Large intestine (tissue), 3 donors: ENCODE measurements at regions not wholly inside any gene's neighbourhood (a gene's known extent, or its start where the extent isn't known, plus 50 kb on each side); places are given as distances from the start of the nearest gene placed in this dataset.

ENCODE experiments used
- DNase-seq, 2 donors: peaks; one replicate each; pipeline versions ENCODE4 v3.0.0 to v3.0.0-alpha.2; 2013
- H3K27ac ChIP-seq: one replicate; pipeline ENCODE4 v1.5.1; 2013; ENCODE audit warnings: low read length
- H3K27me3 ChIP-seq: 2 replicates; pipeline ENCODE4 v1.6.1; 2013; ENCODE audit warnings: low read length; ENCODE audit not compliant: control insufficient read depth, insufficient read depth
- H3K36me3 ChIP-seq: 2 replicates; pipeline ENCODE4 v1.6.1; 2013; ENCODE audit warnings: low read length; ENCODE audit not compliant: control insufficient read depth, insufficient read depth
- H3K4me1 ChIP-seq: one replicate; pipeline ENCODE4 v1.6.1; 2013; ENCODE audit warnings: low read length; ENCODE audit not compliant: control insufficient read depth, insufficient read depth
- H3K4me3 ChIP-seq: one replicate; pipeline ENCODE4 v1.5.1; 2013; ENCODE audit warnings: low read length
- H3K9me3 ChIP-seq: one replicate; pipeline ENCODE4 v1.6.1; 2013; ENCODE audit warnings: mild to moderate bottlenecking, low read depth, low read length, moderate library complexity; ENCODE audit not compliant: control insufficient read depth
- WGBS: methylation state at CpG from one replicate; pipeline ENCODE4 v1.1.5; 2013; ENCODE audit warnings: low lambda C conversion rate; ENCODE audit not compliant: insufficient coverage; 5-methylcytosine and 5-hydroxymethylcytosine counted together

- Histone ChIP-seq H3K4me3 (no peak overlapping the region), H3K36me3 (no peaks in the 10 kb centered on the region), H3K4me1 (peaks cover 8% of the 10 kb centered on the region), H3K27ac (no peak overlapping the region), H3K9me3 (no peaks in the 10 kb centered on the region), H3K27me3 (no peaks in the 10 kb centered on the region)
- DNase-seq: no peak
- WGBS: 38% methylated on average over 2 of the region's 3 CpGs
These were observed 134.5 kb upstream of the CTAGE1 start for GRCh38 chr18:22552254-22552653.

DNA sequence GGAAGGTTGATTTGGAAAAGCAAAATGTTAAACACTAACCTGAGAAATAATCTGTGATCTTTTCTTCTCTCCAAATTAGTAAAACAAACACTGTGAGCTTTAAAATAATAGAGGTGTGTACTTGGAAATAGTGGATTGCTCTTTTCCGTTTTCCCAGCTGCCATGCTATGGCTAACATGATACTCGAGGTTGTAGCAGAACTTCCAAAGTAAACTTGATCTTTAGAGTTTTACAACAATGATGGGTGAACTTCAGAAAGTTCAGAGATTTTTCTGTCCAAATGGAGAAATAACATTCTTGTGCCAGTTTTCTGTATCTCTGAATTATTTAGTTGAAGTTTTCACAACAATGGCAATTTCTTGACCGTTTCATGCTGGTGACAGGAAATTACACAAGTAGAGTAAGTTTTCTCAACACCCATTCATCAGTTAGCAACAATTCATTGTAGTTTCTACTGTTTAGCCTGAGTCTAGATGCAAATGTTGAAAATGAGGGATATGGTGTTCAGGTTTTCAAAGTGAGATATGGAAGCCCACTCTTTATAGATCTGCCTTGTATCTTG, 135.3 kb upstream of the CTAGE1 start:
- H3K36me3 ChIP-seq: no peaks in the 10 kb centered on the region
- peaks cover 8% of the 10 kb centered on the region for H3K4me1 ChIP-seq
- H3K9me3 ChIP-seq: no peaks in the 10 kb centered on the region
- H3K27ac ChIP-seq: no peak overlapping the region
- no peaks in the 10 kb centered on the region for H3K27me3 ChIP-seq
- no CpG with 5 or more reads among the region's 3 CpGs for WGBS
- DNase-seq: no peak
- H3K4me3 ChIP-seq: no peak overlapping the region

DNA sequence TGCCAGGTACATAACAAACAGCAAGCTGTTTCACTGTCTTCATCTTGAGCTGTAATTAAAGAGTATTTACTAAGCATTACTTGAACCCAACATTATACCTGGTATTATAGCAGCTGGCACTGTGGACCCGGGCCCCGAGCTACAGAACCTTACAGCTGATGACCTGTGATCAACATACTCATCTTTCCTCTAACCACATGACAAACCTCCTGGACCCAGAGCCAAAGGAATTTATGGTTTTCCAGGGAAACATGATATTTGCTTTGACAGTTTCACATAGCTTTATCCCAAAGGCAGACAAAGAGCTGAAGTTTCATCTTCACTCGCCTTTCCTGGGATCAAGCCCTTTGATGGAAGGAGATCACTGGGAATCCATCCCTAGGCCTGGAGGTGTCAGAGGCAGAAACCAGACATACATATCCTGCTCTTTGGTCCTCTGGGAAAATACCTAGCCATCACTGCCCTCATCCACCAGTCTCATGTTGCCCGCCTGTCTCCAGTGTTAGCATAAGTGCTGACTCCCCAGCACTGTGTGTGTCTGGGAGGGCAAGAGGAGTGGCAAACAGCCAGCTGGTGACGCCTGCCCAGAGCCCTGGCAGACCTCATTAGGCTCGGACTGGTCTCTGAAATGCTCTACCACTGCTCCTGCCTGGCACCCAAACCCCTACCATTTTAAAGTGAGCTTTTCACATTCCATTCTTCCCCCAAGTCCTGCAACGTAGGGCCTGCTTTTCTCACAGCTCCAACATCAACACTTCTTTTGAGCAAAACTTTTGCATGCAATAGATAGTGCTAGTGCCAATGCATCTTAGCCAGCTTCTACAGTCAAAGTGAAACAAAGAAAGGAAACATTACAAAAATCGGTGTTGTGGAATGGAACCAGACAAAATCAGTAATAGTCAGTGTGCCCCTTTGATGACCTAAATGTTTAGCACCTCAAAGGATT, 138.8 kb upstream of the CTAGE1 start:
- H3K9me3 ChIP-seq: no peaks in the 10 kb centered on the region
- H3K4me3 ChIP-seq: no peak overlapping the region
- DNase-seq: peak; percentile 64 to 78
- WGBS: 63% methylated on average over 1 of the region's 8 CpGs
- peak overlapping the region; percentile 87 for H3K27ac ChIP-seq
- H3K4me1 ChIP-seq: peaks cover 18% of the 10 kb centered on the region
- no peaks in the 10 kb centered on the region for H3K27me3 ChIP-seq
- no peaks in the 10 kb centered on the region for H3K36me3 ChIP-seq

DNA sequence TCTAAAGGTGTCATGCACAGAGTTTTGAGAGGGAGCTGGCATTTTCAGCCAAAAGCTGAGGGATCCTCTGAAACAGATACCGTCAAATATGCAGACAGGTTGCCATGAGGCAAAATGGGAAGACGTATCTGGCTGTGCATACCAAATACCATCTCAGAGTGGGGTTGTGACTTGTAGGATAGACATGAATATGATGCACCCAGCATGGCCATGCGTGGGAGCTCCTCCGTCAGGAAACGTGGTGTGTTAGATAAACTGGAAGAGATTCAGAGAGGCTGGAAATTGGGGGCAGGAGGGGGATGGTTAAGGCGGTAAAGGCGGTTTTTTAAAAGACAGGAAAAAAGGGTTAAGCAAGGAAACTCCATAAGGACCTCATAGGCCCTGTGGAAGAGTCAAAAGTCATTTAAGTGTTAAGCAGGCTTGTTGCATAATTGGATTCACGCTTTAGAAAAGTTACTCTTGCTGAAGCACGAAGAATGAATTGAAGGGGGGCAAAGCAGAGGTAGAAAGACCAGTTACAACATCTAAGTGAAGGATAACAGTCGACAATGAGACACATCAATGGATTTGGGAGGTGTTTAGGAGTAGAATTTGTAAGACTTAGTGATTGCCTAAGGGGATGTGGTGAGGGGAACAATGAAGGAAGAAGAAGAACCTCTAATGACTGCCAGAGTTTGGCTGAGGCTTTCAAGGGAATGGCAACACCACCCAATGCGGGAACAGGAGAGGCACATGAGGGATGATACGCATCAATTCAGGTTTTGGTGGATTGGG, 139.6 kb upstream of the CTAGE1 start:
- H3K4me3 ChIP-seq: no peak overlapping the region
- H3K27ac ChIP-seq: peak overlapping the region; percentile 87
- no peaks in the 10 kb centered on the region for H3K9me3 ChIP-seq
- peaks cover 18% of the 10 kb centered on the region for H3K4me1 ChIP-seq
- no peaks in the 10 kb centered on the region for H3K36me3 ChIP-seq
- H3K27me3 ChIP-seq: no peaks in the 10 kb centered on the region
- WGBS: 88% methylated on average over 3 of the region's 12 CpGs
- no peak for DNase-seq

- WGBS: 0% methylated on average over 3 of the region's 28 CpGs
- peak overlapping the region; percentile 89 for H3K27ac ChIP-seq
- peaks cover 21% of the 10 kb centered on the region for H3K4me1 ChIP-seq
- H3K9me3 ChIP-seq: no peaks in the 10 kb centered on the region
- H3K4me3 ChIP-seq: peak overlapping the region; percentile 56
- no peaks in the 10 kb centered on the region for H3K27me3 ChIP-seq
- no peaks in the 10 kb centered on the region for H3K36me3 ChIP-seq
- peak; percentile 82 to 88 for DNase-seq
These were observed 141.2 kb upstream of the CTAGE1 start for GRCh38 chr18:22558945-22559385.

DNA sequence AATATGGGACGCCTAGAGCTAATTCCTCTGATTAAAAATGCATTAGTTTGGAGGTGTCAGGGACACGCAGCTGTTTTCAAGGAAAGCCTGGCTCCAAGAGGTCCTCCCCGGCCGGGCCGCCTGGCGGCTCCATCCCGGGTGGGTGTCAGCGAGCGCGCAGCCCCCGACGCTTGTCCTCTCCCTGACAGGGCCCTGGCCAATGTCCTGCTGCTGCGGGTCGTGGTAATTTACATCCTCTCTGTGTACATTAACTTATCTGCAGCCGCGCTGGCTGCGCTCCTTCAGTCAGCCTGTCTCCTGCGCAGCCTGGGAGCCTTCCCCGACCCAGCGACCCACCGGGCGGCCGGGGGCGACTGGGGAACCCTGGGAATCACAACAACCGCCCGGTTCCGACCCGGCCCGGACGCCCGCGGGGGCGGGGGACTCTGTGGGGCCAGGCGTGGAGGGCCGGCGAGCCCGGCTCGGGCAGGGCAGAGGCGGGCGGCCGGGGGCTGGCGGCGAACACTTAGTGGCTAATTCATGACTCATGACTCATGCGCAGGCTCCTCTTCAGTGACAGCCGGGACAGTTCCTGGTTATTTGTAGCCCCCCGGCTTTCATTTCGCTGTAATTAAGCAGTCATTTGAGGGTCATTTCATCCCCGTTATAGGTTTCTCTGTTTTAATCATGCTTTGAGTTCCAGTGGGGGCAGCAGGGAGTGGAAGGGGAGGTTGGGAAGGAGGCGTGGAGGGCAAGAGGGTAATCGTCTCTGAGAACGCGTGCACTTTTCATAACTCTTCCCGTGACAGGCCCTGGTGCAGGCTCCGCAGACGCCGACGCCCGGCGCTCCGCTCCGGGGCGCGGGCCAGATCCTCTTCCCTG, 141.9 kb upstream of the CTAGE1 start:
- 0% methylated on average over 1 of the region's 63 CpGs for WGBS
- Histone ChIP-seq H3K9me3 (no peaks in the 10 kb centered on the region), H3K27ac (peak overlapping the region; percentile 89), H3K4me3 (peak overlapping the region; percentile 56), H3K4me1 (peaks cover 21% of the 10 kb centered on the region), H3K27me3 (no peaks in the 10 kb centered on the region), H3K36me3 (no peaks in the 10 kb centered on the region)
- DNase-seq: peak; percentile 73 to 89

- H3K4me3 ChIP-seq: peak overlapping the region; percentile 56
- 33% methylated on average over 4 of the region's 8 CpGs for WGBS
These were observed 142.5 kb upstream of the CTAGE1 start for GRCh38 chr18:22560275-22560610.

GRCh38 chr18:22560797-22561196, 143.1 kb upstream of the CTAGE1 start:
- no peaks in the 10 kb centered on the region for H3K36me3 ChIP-seq
- H3K9me3 ChIP-seq: no peaks in the 10 kb centered on the region
- no peak overlapping the region for H3K4me3 ChIP-seq
- H3K4me1 ChIP-seq: peaks cover 21% of the 10 kb centered on the region
- H3K27ac ChIP-seq: peak overlapping the region; percentile 89
- no CpG with 5 or more reads among the region's 1 CpG for WGBS
- no peaks in the 10 kb centered on the region for H3K27me3 ChIP-seq
- no peak for DNase-seq

More at GRCh38 chr18:22560275-22560610, 142.5 kb upstream of the CTAGE1 start:
- DNase-seq: no peak
- H3K27me3 ChIP-seq: no peaks in the 10 kb centered on the region
- peak overlapping the region; percentile 89 for H3K27ac ChIP-seq
- H3K9me3 ChIP-seq: no peaks in the 10 kb centered on the region
- no peaks in the 10 kb centered on the region for H3K36me3 ChIP-seq
- peaks cover 21% of the 10 kb centered on the region for H3K4me1 ChIP-seq

- peak; percentile 85 to 92 for DNase-seq
- H3K27me3 ChIP-seq: no peaks in the 10 kb centered on the region
- WGBS: no CpG with 5 or more reads among the region's 6 CpGs
- no peaks in the 10 kb centered on the region for H3K36me3 ChIP-seq
- peaks cover 18% of the 10 kb centered on the region for H3K4me1 ChIP-seq
- peak overlapping the region; percentile 44 for H3K27ac ChIP-seq
- no peak overlapping the region for H3K4me3 ChIP-seq
- H3K9me3 ChIP-seq: no peaks in the 10 kb centered on the region
These were observed 145.5 kb upstream of the CTAGE1 start for GRCh38 chr18:22563164-22563583.
